ENCODE measurements at regions not wholly inside any gene's neighbourhood (a gene's known extent, or its start where the extent isn't known, plus 50 kb on each side); places are given as distances from the start of the nearest gene placed in this dataset.
"Not testable (repeated sequence)": the region's sequence is repeated elsewhere in the genome, so short reads cannot be mapped to it uniquely, and the experiment has no call there.

DNA sequence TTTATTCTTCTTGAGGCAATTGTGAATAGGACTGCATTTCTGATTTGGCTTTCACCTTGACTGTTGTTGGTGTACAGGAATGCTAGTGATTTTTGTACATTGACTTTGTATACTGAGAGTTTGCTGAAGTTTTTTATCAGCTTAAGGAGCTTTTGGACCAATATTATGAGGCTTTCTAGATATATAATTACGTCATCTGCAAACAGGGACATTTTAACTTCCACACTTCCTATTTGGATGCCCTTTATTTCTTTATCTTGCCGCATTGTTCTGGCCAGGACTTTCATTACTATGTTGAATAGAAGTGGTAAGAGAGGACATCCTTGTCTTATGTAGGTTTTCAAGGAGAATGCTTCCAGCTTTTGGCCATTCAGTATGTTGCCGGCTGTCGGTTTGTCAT lies 425.4 kb upstream of the CHAC2 start:
- H3K27me3 Mint-ChIP-seq (ENCODE audit: low read depth): no peaks in the 10 kb centered on the region
- no peak for ATAC-seq (replicated peaks in 1 of 2)
- no peak for DNase-seq
- no peaks in the 10 kb centered on the region for H3K36me3 Mint-ChIP-seq (ENCODE audit: insufficient read depth in 2 of 2)
- no peak overlapping the region for H3K27ac Mint-ChIP-seq
- H3K4me3 Mint-ChIP-seq: no peak overlapping the region
- no peaks in the 10 kb centered on the region for H3K9me3 Mint-ChIP-seq
- no peaks in the 10 kb centered on the region for H3K4me1 Mint-ChIP-seq (ENCODE audit: low read depth)

GRCh38 chr2:53334610-53335009 lies 433.0 kb upstream of the CHAC2 start:
- Mint-ChIP-seq H3K4me1 (ENCODE audit: low read depth) (no peaks in the 10 kb centered on the region), H3K9me3 (no peaks in the 10 kb centered on the region), H3K36me3 (ENCODE audit: insufficient read depth in 2 of 2) (no peaks in the 10 kb centered on the region), H3K4me3 (no peak overlapping the region), H3K27me3 (ENCODE audit: low read depth) (no peaks in the 10 kb centered on the region), H3K27ac (no peak overlapping the region)
- DNase-seq: no peak
- ATAC-seq (replicated peaks in 1 of 2): no peak

DNA sequence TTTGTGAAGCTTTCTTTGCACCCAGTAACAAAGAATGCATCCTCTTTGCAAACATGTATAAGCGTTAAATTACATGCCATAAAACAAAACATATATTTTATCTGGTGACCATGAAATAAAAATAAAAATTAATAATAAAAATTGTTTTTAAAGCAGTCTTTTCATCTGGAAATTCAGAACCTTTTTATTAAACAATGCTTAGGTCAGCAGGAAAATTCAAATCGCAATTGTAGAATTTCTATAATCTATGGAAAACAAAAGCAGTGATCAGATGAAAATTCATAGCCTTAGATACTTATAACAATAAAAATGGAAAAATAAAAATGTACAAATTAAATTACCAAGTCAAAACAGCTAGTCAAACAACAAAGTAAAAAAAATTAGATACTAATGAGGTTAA lies 435.9 kb upstream of the CHAC2 start:
- Mint-ChIP-seq H3K36me3 (ENCODE audit: insufficient read depth in 2 of 2) (no peaks in the 10 kb centered on the region), H3K4me1 (ENCODE audit: low read depth) (no peaks in the 10 kb centered on the region), H3K4me3 (no peak overlapping the region), H3K27me3 (ENCODE audit: low read depth) (no peaks in the 10 kb centered on the region), H3K27ac (no peak overlapping the region), H3K9me3 (peaks cover 0 to 2% of the 10 kb centered on the region in 2 donors)
- ATAC-seq (replicated peaks in 1 of 2) (no peak), DNase-seq (no peak)

DNA sequence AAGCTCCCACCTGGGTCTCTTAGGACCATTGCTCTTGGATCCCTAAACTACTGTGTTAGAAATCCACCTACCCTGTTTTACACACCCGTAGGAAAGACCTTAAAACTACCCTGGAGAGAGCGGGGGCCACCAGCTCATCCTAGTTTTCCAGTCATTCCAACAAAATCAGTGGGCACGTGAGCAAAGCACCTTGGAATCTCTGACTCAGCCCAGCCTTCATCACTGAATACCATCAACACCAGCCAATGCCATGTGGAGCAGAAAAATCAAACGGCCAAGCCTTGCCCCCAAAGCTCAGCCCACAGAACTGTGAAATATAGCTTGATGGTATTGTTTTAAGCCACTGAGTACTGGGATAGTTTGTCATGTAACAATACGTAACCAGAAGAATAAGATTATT lies 449.7 kb upstream of the CHAC2 start:
- no peak for DNase-seq
- Mint-ChIP-seq H3K4me3 (no peak overlapping the region), H3K27ac (no peak overlapping the region), H3K4me1 (ENCODE audit: low read depth) (no peaks in the 10 kb centered on the region), H3K27me3 (ENCODE audit: low read depth) (no peaks in the 10 kb centered on the region), H3K9me3 (no peaks in the 10 kb centered on the region), H3K36me3 (ENCODE audit: insufficient read depth in 2 of 2) (no peaks in the 10 kb centered on the region)
- ATAC-seq (replicated peaks in 1 of 2): no peak

DNA sequence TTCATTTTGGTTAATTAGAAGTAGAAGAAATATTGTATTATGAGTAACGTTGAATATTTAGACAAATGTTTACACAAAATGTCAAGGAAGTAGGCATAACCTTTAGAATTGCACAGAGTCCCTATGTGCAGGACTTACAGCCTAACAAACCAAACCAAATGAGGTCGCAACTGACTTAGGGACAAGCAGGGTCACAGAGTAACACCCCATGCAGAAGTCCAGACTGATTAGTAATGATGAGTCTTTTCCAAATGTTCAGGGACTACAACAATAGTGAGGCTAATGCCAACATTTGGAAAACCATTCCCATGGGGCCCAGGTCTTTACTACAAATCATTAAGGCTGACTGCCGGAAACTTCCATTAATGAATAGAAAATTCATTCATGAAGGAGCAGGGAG lies 452.5 kb upstream of the CHAC2 start:
- no peak overlapping the region for H3K27ac Mint-ChIP-seq
- no peak overlapping the region for H3K4me3 Mint-ChIP-seq
- no peaks in the 10 kb centered on the region for H3K9me3 Mint-ChIP-seq
- no peaks in the 10 kb centered on the region for H3K27me3 Mint-ChIP-seq (ENCODE audit: low read depth)
- H3K4me1 Mint-ChIP-seq (ENCODE audit: low read depth): no peaks in the 10 kb centered on the region
- no peaks in the 10 kb centered on the region for H3K36me3 Mint-ChIP-seq (ENCODE audit: insufficient read depth in 2 of 2)
- no peak for ATAC-seq (replicated peaks in 1 of 2)
- no peak for DNase-seq

GRCh38 chr2:53314718-53315117 lies 452.9 kb upstream of the CHAC2 start:
- H3K4me1 Mint-ChIP-seq (ENCODE audit: low read depth): no peaks in the 10 kb centered on the region
- no peak for DNase-seq
- no peak overlapping the region for H3K4me3 Mint-ChIP-seq
- no peaks in the 10 kb centered on the region for H3K36me3 Mint-ChIP-seq (ENCODE audit: insufficient read depth in 2 of 2)
- no peaks in the 10 kb centered on the region for H3K27me3 Mint-ChIP-seq (ENCODE audit: low read depth)
- ATAC-seq (replicated peaks in 1 of 2): no peak
- no peaks in the 10 kb centered on the region for H3K9me3 Mint-ChIP-seq
- no peak overlapping the region for H3K27ac Mint-ChIP-seq

DNA sequence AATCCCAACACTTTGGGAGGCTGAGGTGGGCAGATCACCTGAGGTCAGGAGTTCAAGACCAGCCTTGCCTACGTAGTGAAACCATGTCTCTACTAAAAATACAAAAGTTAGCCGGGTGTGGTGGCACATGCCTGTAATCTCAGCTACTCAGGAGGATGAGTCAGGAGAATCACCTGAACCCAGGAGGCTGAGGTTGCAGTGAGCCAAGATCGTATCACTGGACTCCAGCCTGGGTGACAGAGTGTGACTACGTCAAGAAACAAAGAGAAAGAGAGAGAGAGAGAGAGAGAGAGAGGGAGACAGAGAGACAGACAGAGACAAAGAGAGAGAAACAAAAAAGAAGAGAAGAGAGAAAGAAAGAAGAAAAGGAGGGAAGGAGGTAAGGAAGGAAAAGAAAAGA lies 454.0 kb upstream of the CHAC2 start:
- H3K9me3 Mint-ChIP-seq; H3K4me3 Mint-ChIP-seq; ATAC-seq (replicated peaks in 1 of 2); H3K27me3 Mint-ChIP-seq (ENCODE audit: low read depth); DNase-seq; H3K27ac Mint-ChIP-seq; H3K36me3 Mint-ChIP-seq (ENCODE audit: insufficient read depth in 2 of 2); H3K4me1 Mint-ChIP-seq (ENCODE audit: low read depth): not testable (repeated sequence)

- Mint-ChIP-seq H3K36me3 (ENCODE audit: insufficient read depth in 2 of 2) (no peaks in the 10 kb centered on the region), H3K9me3 (peaks cover 0 to 5% of the 10 kb centered on the region in 2 donors), H3K27ac (no peak overlapping the region), H3K27me3 (ENCODE audit: low read depth) (no peaks in the 10 kb centered on the region), H3K4me1 (ENCODE audit: low read depth) (no peaks in the 10 kb centered on the region), H3K4me3 (no peak overlapping the region)
- no peak for DNase-seq
- ATAC-seq (replicated peaks in 1 of 2): no peak
Measured at GRCh38 chr2:53312721-53313120, 454.9 kb upstream of the CHAC2 start.

DNA sequence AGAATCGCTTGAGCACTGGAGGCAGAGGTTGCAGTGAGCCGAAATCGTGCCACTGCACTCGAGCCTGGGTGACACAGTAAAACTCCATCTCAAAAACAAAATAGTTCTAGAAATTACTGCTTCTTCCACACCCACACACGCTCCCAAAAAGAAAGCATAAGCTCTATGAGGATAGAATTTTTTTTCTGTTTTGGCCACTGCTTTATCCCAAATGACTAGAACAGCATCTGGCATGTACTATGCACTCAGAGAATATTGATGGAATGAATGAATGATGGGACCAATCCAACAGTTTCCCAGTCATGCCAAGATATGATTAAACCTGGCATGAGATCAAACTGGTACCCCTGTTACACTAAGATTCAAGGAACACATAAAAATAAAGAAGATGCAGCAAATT lies 455.4 kb upstream of the CHAC2 start:
- ATAC-seq (replicated peaks in 1 of 2) (no peak), DNase-seq (no peak)
- H3K36me3 Mint-ChIP-seq (ENCODE audit: insufficient read depth in 2 of 2): no peaks in the 10 kb centered on the region
- H3K9me3 Mint-ChIP-seq: peaks cover 0 to 5% of the 10 kb centered on the region in 2 donors
- no peaks in the 10 kb centered on the region for H3K27me3 Mint-ChIP-seq (ENCODE audit: low read depth)
- H3K4me3 Mint-ChIP-seq: no peak overlapping the region
- H3K27ac Mint-ChIP-seq: no peak overlapping the region
- no peaks in the 10 kb centered on the region for H3K4me1 Mint-ChIP-seq (ENCODE audit: low read depth)

- Mint-ChIP-seq H3K36me3 (ENCODE audit: insufficient read depth in 2 of 2) (no peaks in the 10 kb centered on the region), H3K9me3 (no peaks in the 10 kb centered on the region), H3K27me3 (ENCODE audit: low read depth) (no peaks in the 10 kb centered on the region), H3K4me1 (ENCODE audit: low read depth) (no peaks in the 10 kb centered on the region), H3K4me3 (no peak overlapping the region), H3K27ac (no peak overlapping the region)
- DNase-seq (no peak), ATAC-seq (replicated peaks in 1 of 2) (no peak)
Measured at GRCh38 chr2:53303012-53303578, 464.5 kb upstream of the CHAC2 start.

DNA sequence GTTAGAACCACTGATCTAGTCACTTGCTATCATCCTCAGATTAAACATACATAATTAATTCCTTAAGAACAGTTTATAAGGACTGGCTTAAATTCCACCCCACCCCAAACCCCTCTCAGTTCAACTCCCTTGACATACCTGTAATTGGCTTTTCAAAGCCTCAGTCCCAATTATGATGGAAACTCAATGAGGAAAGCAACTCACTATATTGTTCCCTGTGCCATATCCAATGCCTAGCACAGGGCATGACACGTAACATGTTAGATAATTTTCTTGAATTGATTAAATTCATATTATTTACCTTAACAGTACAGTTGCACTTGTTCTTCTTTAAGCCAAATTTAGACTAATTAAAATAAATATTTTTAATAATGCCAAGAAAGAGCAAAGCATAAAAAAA lies 465.1 kb upstream of the CHAC2 start:
- DNase-seq (no peak), ATAC-seq (replicated peaks in 1 of 2) (no peak)
- H3K4me3 Mint-ChIP-seq: no peak overlapping the region
- no peaks in the 10 kb centered on the region for H3K4me1 Mint-ChIP-seq (ENCODE audit: low read depth)
- no peaks in the 10 kb centered on the region for H3K36me3 Mint-ChIP-seq (ENCODE audit: insufficient read depth in 2 of 2)
- H3K27me3 Mint-ChIP-seq (ENCODE audit: low read depth): no peaks in the 10 kb centered on the region
- H3K9me3 Mint-ChIP-seq: no peaks in the 10 kb centered on the region
- no peak overlapping the region for H3K27ac Mint-ChIP-seq

GRCh38 chr2:53289309-53290006 lies 478.1 kb upstream of the CHAC2 start:
- Mint-ChIP-seq H3K4me1 (ENCODE audit: low read depth) (no peaks in the 10 kb centered on the region), H3K27me3 (ENCODE audit: low read depth) (no peaks in the 10 kb centered on the region), H3K4me3 (no peak overlapping the region), H3K9me3 (no peaks in the 10 kb centered on the region), H3K36me3 (ENCODE audit: insufficient read depth in 2 of 2) (no peaks in the 10 kb centered on the region), H3K27ac (no peak overlapping the region)
- ATAC-seq (replicated peaks in 1 of 2) (no peak), DNase-seq (no peak)

- no peaks in the 10 kb centered on the region for H3K9me3 Mint-ChIP-seq
- no peaks in the 10 kb centered on the region for H3K4me1 Mint-ChIP-seq (ENCODE audit: low read depth)
- DNase-seq (no peak), ATAC-seq (replicated peaks in 1 of 2) (no peak)
- H3K27me3 Mint-ChIP-seq (ENCODE audit: low read depth): no peaks in the 10 kb centered on the region
- no peak overlapping the region for H3K27ac Mint-ChIP-seq
- no peaks in the 10 kb centered on the region for H3K36me3 Mint-ChIP-seq (ENCODE audit: insufficient read depth in 2 of 2)
- H3K4me3 Mint-ChIP-seq: no peak overlapping the region
Measured at GRCh38 chr2:53286345-53286744, 481.3 kb upstream of the CHAC2 start.

GRCh38 chr2:53275743-53276142 lies 491.9 kb upstream of the CHAC2 start:
- H3K27me3 Mint-ChIP-seq (ENCODE audit: low read depth): no peaks in the 10 kb centered on the region
- peaks cover 5 to 6% of the 10 kb centered on the region in 2 donors for H3K9me3 Mint-ChIP-seq
- ATAC-seq (replicated peaks in 1 of 2): no peak
- H3K27ac Mint-ChIP-seq: no peak overlapping the region
- no peak for DNase-seq
- H3K4me1 Mint-ChIP-seq (ENCODE audit: low read depth): no peaks in the 10 kb centered on the region
- no peaks in the 10 kb centered on the region for H3K36me3 Mint-ChIP-seq (ENCODE audit: insufficient read depth in 2 of 2)
- H3K4me3 Mint-ChIP-seq: no peak overlapping the region

Data from activated T-cell treated with anti-CD3 and anti-CD28 coated beads, Interleukin-2, amount 50 U/mL, for 72 hours (primary cell).